ENCODE measurements at regions not wholly inside any gene's neighbourhood (a gene's known extent, or its start where the extent isn't known, plus 50 kb on each side); places are given as distances from the start of the nearest gene placed in this dataset.
"Not testable (repeated sequence)": the region's sequence is repeated elsewhere in the genome, so short reads cannot be mapped to it uniquely, and the experiment has no call there.

- Histone ChIP-seq H3K4me1 (ENCODE audit: insufficient read depth, low read length) (no peaks in the 10 kb centered on the region), H3K27ac (ENCODE audit: low read length) (no peak overlapping the region), H3K36me3 (ENCODE audit: insufficient read depth, low read depth, low read length) (no peaks in the 10 kb centered on the region), H3K27me3 (ENCODE audit: insufficient read depth, low read length) (no peaks in the 10 kb centered on the region; the same call in 1 of the 2 replicates), H3K4me3 (ENCODE audit: low read length) (no peak overlapping the region), H3K9ac (ENCODE audit: low read depth, low read length) (no peak overlapping the region), H3K9me3 (ENCODE audit: insufficient read depth, low read depth, low read length) (no peaks in the 10 kb centered on the region)
Measured at GRCh38 chr12:131192951-131193350, 239.2 kb downstream of the ADGRD1 start.

- Histone ChIP-seq H3K27me3 (ENCODE audit: insufficient read depth, low read length) (no peaks in the 10 kb centered on the region; the same call in 1 of the 2 replicates), H3K4me3 (ENCODE audit: low read length) (no peak overlapping the region), H3K27ac (ENCODE audit: low read length) (no peak overlapping the region), H3K9me3 (ENCODE audit: insufficient read depth, low read depth, low read length) (no peaks in the 10 kb centered on the region), H3K4me1 (ENCODE audit: insufficient read depth, low read length) (no peaks in the 10 kb centered on the region), H3K36me3 (ENCODE audit: insufficient read depth, low read depth, low read length) (no peaks in the 10 kb centered on the region), H3K9ac (ENCODE audit: low read depth, low read length) (no peak overlapping the region)
Measured at GRCh38 chr12:131194166-131194565, 240.5 kb downstream of the ADGRD1 start.

- H3K4me3 ChIP-seq (ENCODE audit: low read length): no peak overlapping the region
- no peaks in the 10 kb centered on the region for H3K4me1 ChIP-seq (ENCODE audit: insufficient read depth, low read length)
- H3K9ac ChIP-seq (ENCODE audit: low read depth, low read length): no peak overlapping the region
- no peaks in the 10 kb centered on the region; the same call in 1 of the 2 replicates for H3K27me3 ChIP-seq (ENCODE audit: insufficient read depth, low read length)
- H3K27ac ChIP-seq (ENCODE audit: low read length): no peak overlapping the region
- H3K36me3 ChIP-seq (ENCODE audit: insufficient read depth, low read depth, low read length): no peaks in the 10 kb centered on the region
- H3K9me3 ChIP-seq (ENCODE audit: insufficient read depth, low read depth, low read length): no peaks in the 10 kb centered on the region
Measured at GRCh38 chr12:131195796-131196195, 242.1 kb downstream of the ADGRD1 start.

GRCh38 chr12:131196220-131196619, 242.5 kb downstream of the ADGRD1 start:
- H3K27me3 ChIP-seq (ENCODE audit: insufficient read depth, low read length): no peaks in the 10 kb centered on the region; the same call in 1 of the 2 replicates
- H3K4me3 ChIP-seq (ENCODE audit: low read length): no peak overlapping the region
- no peaks in the 10 kb centered on the region for H3K4me1 ChIP-seq (ENCODE audit: insufficient read depth, low read length)
- H3K9ac ChIP-seq (ENCODE audit: low read depth, low read length): no peak overlapping the region
- no peaks in the 10 kb centered on the region for H3K36me3 ChIP-seq (ENCODE audit: insufficient read depth, low read depth, low read length)
- H3K9me3 ChIP-seq (ENCODE audit: insufficient read depth, low read depth, low read length): no peaks in the 10 kb centered on the region
- no peak overlapping the region for H3K27ac ChIP-seq (ENCODE audit: low read length)

- Histone ChIP-seq H3K36me3 (ENCODE audit: insufficient read depth, low read depth, low read length) (no peaks in the 10 kb centered on the region), H3K27me3 (ENCODE audit: insufficient read depth, low read length) (no peaks in the 10 kb centered on the region; the same call in 1 of the 2 replicates), H3K9ac (ENCODE audit: low read depth, low read length) (no peak overlapping the region), H3K4me3 (ENCODE audit: low read length) (no peak overlapping the region), H3K4me1 (ENCODE audit: insufficient read depth, low read length) (no peaks in the 10 kb centered on the region), H3K9me3 (ENCODE audit: insufficient read depth, low read depth, low read length) (no peaks in the 10 kb centered on the region), H3K27ac (ENCODE audit: low read length) (no peak overlapping the region)
Measured at GRCh38 chr12:131197490-131197889, 243.8 kb downstream of the ADGRD1 start.

GRCh38 chr12:131199221-131199620, 245.5 kb downstream of the ADGRD1 start:
- Histone ChIP-seq H3K4me1 (ENCODE audit: insufficient read depth, low read length) (no peaks in the 10 kb centered on the region), H3K9ac (ENCODE audit: low read depth, low read length) (no peak overlapping the region), H3K9me3 (ENCODE audit: insufficient read depth, low read depth, low read length) (no peaks in the 10 kb centered on the region), H3K4me3 (ENCODE audit: low read length) (no peak overlapping the region), H3K36me3 (ENCODE audit: insufficient read depth, low read depth, low read length) (no peaks in the 10 kb centered on the region), H3K27me3 (ENCODE audit: insufficient read depth, low read length) (no peaks in the 10 kb centered on the region), H3K27ac (ENCODE audit: low read length) (no peak overlapping the region)

- not testable (repeated sequence) for H3K9me3 ChIP-seq (ENCODE audit: insufficient read depth, low read depth, low read length)
Measured at GRCh38 chr12:131201912-131202311, 248.2 kb downstream of the ADGRD1 start.

GRCh38 chr12:131202592-131203378, 249.1 kb downstream of the ADGRD1 start:
- no peaks in the 10 kb centered on the region for H3K27me3 ChIP-seq (ENCODE audit: insufficient read depth, low read length)
- no peaks in the 10 kb centered on the region for H3K9me3 ChIP-seq (ENCODE audit: insufficient read depth, low read depth, low read length)
- H3K4me3 ChIP-seq (ENCODE audit: low read length): no peak overlapping the region
- no peak overlapping the region for H3K9ac ChIP-seq (ENCODE audit: low read depth, low read length)
- H3K27ac ChIP-seq (ENCODE audit: low read length): no peak overlapping the region
- H3K4me1 ChIP-seq (ENCODE audit: insufficient read depth, low read length): no peaks in the 10 kb centered on the region
- no peaks in the 10 kb centered on the region for H3K36me3 ChIP-seq (ENCODE audit: insufficient read depth, low read depth, low read length)

More at GRCh38 chr12:131201912-131202311, 248.2 kb downstream of the ADGRD1 start:
- H3K9ac ChIP-seq (ENCODE audit: low read depth, low read length); H3K4me3 ChIP-seq (ENCODE audit: low read length); H3K27me3 ChIP-seq (ENCODE audit: insufficient read depth, low read length); H3K36me3 ChIP-seq (ENCODE audit: insufficient read depth, low read depth, low read length); H3K27ac ChIP-seq (ENCODE audit: low read length); H3K4me1 ChIP-seq (ENCODE audit: insufficient read depth, low read length): not testable (repeated sequence)

GRCh38 chr12:131203666-131204415, 250.1 kb downstream of the ADGRD1 start:
- Histone ChIP-seq H3K4me1 (ENCODE audit: insufficient read depth, low read length) (no peaks in the 10 kb centered on the region), H3K9me3 (ENCODE audit: insufficient read depth, low read depth, low read length) (no peaks in the 10 kb centered on the region), H3K27ac (ENCODE audit: low read length) (no peak overlapping the region)

GRCh38 chr12:131204416-131205274, 250.9 kb downstream of the ADGRD1 start:
- H3K4me1 ChIP-seq (ENCODE audit: insufficient read depth, low read length): no peaks in the 10 kb centered on the region
- no peaks in the 10 kb centered on the region for H3K9me3 ChIP-seq (ENCODE audit: insufficient read depth, low read depth, low read length)
- H3K36me3 ChIP-seq (ENCODE audit: insufficient read depth, low read depth, low read length): no peaks in the 10 kb centered on the region
- H3K27me3 ChIP-seq (ENCODE audit: insufficient read depth, low read length): no peaks in the 10 kb centered on the region
- no peak overlapping the region for H3K27ac ChIP-seq (ENCODE audit: low read length)
- H3K9ac ChIP-seq (ENCODE audit: low read depth, low read length): no peak overlapping the region
- no peak overlapping the region for H3K4me3 ChIP-seq (ENCODE audit: low read length)

More at GRCh38 chr12:131203666-131204415, 250.1 kb downstream of the ADGRD1 start:
- Histone ChIP-seq H3K9ac (ENCODE audit: low read depth, low read length) (no peak overlapping the region), H3K4me3 (ENCODE audit: low read length) (no peak overlapping the region), H3K27me3 (ENCODE audit: insufficient read depth, low read length) (no peaks in the 10 kb centered on the region), H3K36me3 (ENCODE audit: insufficient read depth, low read depth, low read length) (no peaks in the 10 kb centered on the region)

- not testable (repeated sequence) for H3K36me3 ChIP-seq (ENCODE audit: insufficient read depth, low read depth, low read length); H3K27me3 ChIP-seq (ENCODE audit: insufficient read depth, low read length)
Measured at GRCh38 chr12:131205275-131205933, 251.7 kb downstream of the ADGRD1 start.

More at GRCh38 chr12:131205275-131205933, 251.7 kb downstream of the ADGRD1 start:
- not testable (repeated sequence) for H3K9me3 ChIP-seq (ENCODE audit: insufficient read depth, low read depth, low read length); H3K4me1 ChIP-seq (ENCODE audit: insufficient read depth, low read length); H3K4me3 ChIP-seq (ENCODE audit: low read length); H3K27ac ChIP-seq (ENCODE audit: low read length); H3K9ac ChIP-seq (ENCODE audit: low read depth, low read length)

All from iPS-20b (cell line).